Activated CD4-positive, alpha-beta memory T cell treated with anti-CD3 and anti-CD28 coated beads for 36 hours (primary cell): ENCODE measurements at regions not wholly inside any gene's neighbourhood (a gene's known extent, or its start where the extent isn't known, plus 50 kb on each side); places are given as distances from the start of the nearest gene placed in this dataset.
"Not testable (repeated sequence)": the region's sequence is repeated elsewhere in the genome, so short reads cannot be mapped to it uniquely, and the experiment has no call there.

Experiments used
- CTCF ChIA-PET: fragments of 350-600 bp; sonication (Branson Sonifier 250); formaldehyde crosslinking; loops from one replicate; lab custom pipeline; 2021; ENCODE audit warnings: antibody characterized with exemption, inconsistent platforms; lab: Charles Lee
- POLR2A ChIA-PET: fragments of 350-600 bp; sonication (Branson Sonifier 250); formaldehyde crosslinking; loops from one replicate; lab custom pipeline; 2021; ENCODE audit warnings: antibody characterized with exemption; lab: Charles Lee
- DNase-seq: peaks from one replicate; pipeline ENCODE4 v3.0.0-alpha.2; 2020
- H3K27ac Mint-ChIP-seq: one replicate; pipeline ENCODE4 v1.8.0; 2021; ENCODE audit warnings: mixed read lengths
- H3K27me3 Mint-ChIP-seq: one replicate; pipeline ENCODE4 v1.8.0; 2021; ENCODE audit warnings: mixed read lengths
- H3K36me3 Mint-ChIP-seq: one replicate; pipeline ENCODE4 v1.8.0; 2021; ENCODE audit warnings: mixed read lengths
- H3K4me1 Mint-ChIP-seq: one replicate; pipeline ENCODE4 v1.8.0; 2021; ENCODE audit warnings: low read depth, mixed read lengths
- H3K4me3 Mint-ChIP-seq: one replicate; pipeline ENCODE4 v1.8.0; 2021; ENCODE audit warnings: mild to moderate bottlenecking, mixed read lengths
- H3K9me3 Mint-ChIP-seq: one replicate; pipeline ENCODE4 v1.8.0; 2021; ENCODE audit warnings: mixed read lengths
- intact Hi-C: fragments of 100-400 bp; cut with micrococcal nuclease; formaldehyde crosslinking; loops from one replicate; pipeline ENCODE4 v1.15.1; 2023

- Mint-ChIP-seq H3K9me3 (no peaks in the 10 kb centered on the region), H3K4me3 (no peak overlapping the region), H3K27me3 (no peaks in the 10 kb centered on the region), H3K36me3 (no peaks in the 10 kb centered on the region), H3K4me1 (no peaks in the 10 kb centered on the region), H3K27ac (no peak overlapping the region)
- ChIA-PET CTCF (no interaction called here), POLR2A (no interaction called here)
- no peak for DNase-seq
- intact Hi-C loops, result no loop called here
Observed at GRCh38 chr10:20515654-20516053, 381.5 kb downstream of the NEBL start.

DNA sequence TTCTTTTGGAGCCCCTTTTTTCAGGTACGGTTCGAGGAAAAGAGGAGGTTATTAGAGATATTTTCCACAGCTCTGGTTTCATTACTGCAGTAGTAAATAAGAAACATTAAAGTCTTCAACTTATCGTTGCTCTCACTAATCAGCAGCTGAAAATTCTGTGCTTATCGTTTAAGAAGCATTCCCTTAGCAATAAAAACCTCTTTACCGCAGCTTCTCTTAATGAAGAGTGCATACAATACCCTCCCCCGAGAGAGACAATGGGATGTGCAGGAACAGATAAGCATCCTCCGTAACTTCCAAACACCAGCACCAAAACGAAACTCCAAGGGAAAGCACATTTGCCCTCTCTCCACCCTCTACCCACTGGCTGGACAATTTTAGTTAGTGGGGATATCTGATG is 384.5 kb downstream of the NEBL start:
- peaks cover 2% of the 10 kb centered on the region for H3K9me3 Mint-ChIP-seq
- H3K36me3 Mint-ChIP-seq, result no peaks in the 10 kb centered on the region

GRCh38 chr10:20508921-20509320 is 388.2 kb downstream of the NEBL start:
- Mint-ChIP-seq H3K27me3 (no peaks in the 10 kb centered on the region), H3K4me3 (no peak overlapping the region), H3K4me1 (no peaks in the 10 kb centered on the region), H3K36me3 (no peaks in the 10 kb centered on the region), H3K9me3 (peaks cover 4% of the 10 kb centered on the region), H3K27ac (no peak overlapping the region)
- ChIA-PET POLR2A (no interaction called here), CTCF (no interaction called here)
- DNase-seq, result no peak
- intact Hi-C loops, result no loop called here

More for the DNA sequence above, 384.5 kb downstream of the NEBL start:
- Mint-ChIP-seq H3K27me3 (no peaks in the 10 kb centered on the region), H3K4me3 (no peak overlapping the region), H3K27ac (no peak overlapping the region), H3K4me1 (no peaks in the 10 kb centered on the region)
- no peak for DNase-seq
- CTCF ChIA-PET, result no interaction called here
- POLR2A ChIA-PET, result no interaction called here
- intact Hi-C loops, result no loop called here

- Mint-ChIP-seq H3K36me3 (no peaks in the 10 kb centered on the region), H3K27ac (no peak overlapping the region), H3K4me3 (no peak overlapping the region), H3K9me3 (peaks cover 8% of the 10 kb centered on the region), H3K27me3 (no peaks in the 10 kb centered on the region), H3K4me1 (no peaks in the 10 kb centered on the region)
- ChIA-PET CTCF (no interaction called here), POLR2A (no interaction called here)
- intact Hi-C loops, result no loop called here
- no peak for DNase-seq
Observed at GRCh38 chr10:20502903-20503585, 394.1 kb downstream of the NEBL start.

GRCh38 chr10:20494474-20494873 is 402.6 kb downstream of the NEBL start:
- POLR2A ChIA-PET, result no interaction called here
- Mint-ChIP-seq H3K9me3 (peaks cover 19% of the 10 kb centered on the region), H3K27me3 (no peaks in the 10 kb centered on the region), H3K4me1 (no peaks in the 10 kb centered on the region), H3K27ac (no peak overlapping the region), H3K36me3 (no peaks in the 10 kb centered on the region), H3K4me3 (no peak overlapping the region)
- no peak for DNase-seq
- CTCF ChIA-PET, result no interaction called here
- intact Hi-C loops, result no loop called here

DNA sequence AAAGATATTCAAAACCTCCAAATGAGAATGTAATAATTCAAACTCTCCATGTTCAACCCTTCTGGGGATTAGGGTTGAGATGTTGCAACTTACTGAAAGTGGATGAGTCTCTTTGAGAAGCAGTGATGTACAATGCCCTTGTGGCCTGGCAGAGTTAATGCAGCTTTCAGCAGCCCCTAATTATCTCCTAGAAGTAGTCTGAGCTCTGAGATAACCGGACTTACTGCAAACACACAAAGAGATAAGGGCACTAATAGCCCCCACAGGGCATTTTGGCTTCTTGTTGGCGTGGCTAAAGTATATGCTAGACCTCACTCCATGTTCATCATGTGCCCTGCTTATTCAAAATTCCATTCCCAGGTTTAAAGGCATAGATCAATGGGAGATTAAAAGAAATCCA is 404.7 kb downstream of the NEBL start:
- no peak for DNase-seq
- Mint-ChIP-seq H3K4me1 (no peaks in the 10 kb centered on the region), H3K27ac (no peak overlapping the region), H3K36me3 (no peaks in the 10 kb centered on the region), H3K27me3 (no peaks in the 10 kb centered on the region), H3K9me3 (peaks cover 19% of the 10 kb centered on the region), H3K4me3 (no peak overlapping the region)
- ChIA-PET CTCF (no interaction called here), POLR2A (no interaction called here)
- intact Hi-C loops, result no loop called here

GRCh38 chr10:20489961-20490360 is 407.1 kb downstream of the NEBL start:
- ChIA-PET CTCF (no interaction called here), POLR2A (no interaction called here)
- Mint-ChIP-seq H3K4me3 (no peak overlapping the region), H3K27me3 (no peaks in the 10 kb centered on the region), H3K9me3 (peaks cover 21% of the 10 kb centered on the region), H3K4me1 (no peaks in the 10 kb centered on the region), H3K27ac (no peak overlapping the region), H3K36me3 (no peaks in the 10 kb centered on the region)
- DNase-seq, result no peak
- intact Hi-C loops, result no loop called here

- DNase-seq, result no peak
- ChIA-PET CTCF (no interaction called here), POLR2A (no interaction called here)
- peaks cover 11% of the 10 kb centered on the region for H3K9me3 Mint-ChIP-seq
- no peaks in the 10 kb centered on the region for H3K4me1 Mint-ChIP-seq
- H3K27me3 Mint-ChIP-seq, result no peaks in the 10 kb centered on the region
- H3K27ac Mint-ChIP-seq, result no peak overlapping the region
- intact Hi-C loops, result no loop called here
- H3K4me3 Mint-ChIP-seq, result no peak overlapping the region
- H3K36me3 Mint-ChIP-seq, result no peaks in the 10 kb centered on the region
Observed at GRCh38 chr10:20486791-20487190, 410.3 kb downstream of the NEBL start.

DNA sequence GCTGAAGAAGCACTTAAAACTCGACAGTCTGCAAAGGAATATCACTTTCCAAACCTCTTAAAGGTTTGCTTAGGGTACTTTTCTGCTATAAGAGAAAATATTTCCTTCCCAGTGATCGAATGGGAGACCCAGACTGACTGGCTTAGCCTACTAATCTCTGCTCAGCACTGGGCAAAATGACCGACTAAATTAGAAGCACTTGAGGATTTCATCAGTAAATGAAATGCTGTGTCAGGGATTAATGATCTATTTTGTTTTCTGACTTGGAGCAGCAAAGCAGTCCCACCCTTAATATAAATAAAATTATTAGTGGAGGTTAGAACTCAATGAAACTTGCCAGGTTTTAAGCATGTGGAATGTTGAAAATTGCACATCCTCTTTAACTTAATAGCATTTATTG is 411.6 kb downstream of the NEBL start:
- POLR2A ChIA-PET, result no interaction called here

DNA sequence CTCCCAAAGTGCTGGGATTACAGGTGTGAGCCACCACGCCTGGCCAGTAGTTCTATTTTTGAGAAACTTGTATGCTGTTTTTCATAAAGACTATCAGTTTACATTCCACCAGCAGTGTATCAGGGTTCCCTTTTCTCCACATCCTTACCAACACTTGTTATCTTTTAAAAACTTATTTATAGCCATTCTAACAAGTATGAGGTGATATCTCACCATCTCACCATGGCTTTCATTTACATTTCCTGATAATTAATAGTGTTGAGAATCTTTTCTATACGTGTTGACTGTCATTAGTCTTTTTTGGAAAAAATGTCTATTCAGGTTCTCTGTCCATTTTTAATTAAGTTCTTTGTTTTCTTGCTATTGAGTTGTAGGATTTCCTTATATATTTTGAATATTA is 416.1 kb downstream of the NEBL start:
- Mint-ChIP-seq H3K9me3 (peaks cover 5% of the 10 kb centered on the region), H3K27me3 (no peaks in the 10 kb centered on the region), H3K4me1 (no peaks in the 10 kb centered on the region), H3K4me3 (no peak overlapping the region), H3K27ac (no peak overlapping the region), H3K36me3 (no peaks in the 10 kb centered on the region)
- intact Hi-C loops, result no loop called here
- DNase-seq, result no peak
- POLR2A ChIA-PET, result no interaction called here
- CTCF ChIA-PET, result no interaction called here

More for the DNA sequence above, 411.6 kb downstream of the NEBL start:
- CTCF ChIA-PET, result no interaction called here
- peaks cover 12% of the 10 kb centered on the region for H3K9me3 Mint-ChIP-seq
- DNase-seq, result no peak
- H3K4me3 Mint-ChIP-seq, result no peak overlapping the region
- H3K27ac Mint-ChIP-seq, result no peak overlapping the region
- intact Hi-C loops, result no loop called here
- no peaks in the 10 kb centered on the region for H3K4me1 Mint-ChIP-seq
- H3K27me3 Mint-ChIP-seq, result no peaks in the 10 kb centered on the region
- H3K36me3 Mint-ChIP-seq, result no peaks in the 10 kb centered on the region

DNA sequence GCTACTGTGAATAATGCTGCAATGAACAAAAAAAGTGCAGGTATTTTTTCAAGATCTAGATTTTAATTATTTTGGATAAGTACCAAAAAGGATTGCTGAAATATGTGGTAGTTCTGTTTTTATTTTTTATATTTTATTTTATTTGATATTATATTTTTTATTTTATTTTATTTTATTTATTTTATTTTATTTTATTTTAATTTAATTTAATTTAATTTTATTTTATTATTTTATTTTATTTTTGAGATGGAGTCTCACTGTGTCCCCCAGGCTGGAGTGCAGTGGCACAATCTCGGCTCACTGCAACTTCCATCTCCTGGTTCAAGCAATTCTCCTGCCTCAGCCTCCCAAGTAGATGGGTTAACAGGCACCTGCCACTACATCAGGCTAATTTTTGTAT is 416.5 kb downstream of the NEBL start:
- not testable (repeated sequence) for H3K36me3 Mint-ChIP-seq

GRCh38 chr10:20474064-20474463 is 423.0 kb downstream of the NEBL start:
- H3K27ac Mint-ChIP-seq, result no peak overlapping the region
- intact Hi-C loops, result no loop called here
- ChIA-PET CTCF (no interaction called here), POLR2A (no interaction called here)
- H3K36me3 Mint-ChIP-seq, result no peaks in the 10 kb centered on the region
- H3K4me1 Mint-ChIP-seq, result no peaks in the 10 kb centered on the region
- H3K9me3 Mint-ChIP-seq, result peaks cover 8% of the 10 kb centered on the region
- no peak overlapping the region for H3K4me3 Mint-ChIP-seq
- H3K27me3 Mint-ChIP-seq, result no peaks in the 10 kb centered on the region
- DNase-seq, result no peak

More for the DNA sequence above, 416.5 kb downstream of the NEBL start:
- POLR2A ChIA-PET, H3K4me1 Mint-ChIP-seq, H3K27me3 Mint-ChIP-seq, H3K27ac Mint-ChIP-seq, DNase-seq, H3K9me3 Mint-ChIP-seq, intact Hi-C loops, H3K4me3 Mint-ChIP-seq, CTCF ChIA-PET: not testable (repeated sequence)

- H3K9me3 Mint-ChIP-seq, result peaks cover 8% of the 10 kb centered on the region
- no peaks in the 10 kb centered on the region for H3K36me3 Mint-ChIP-seq
- CTCF ChIA-PET, result no interaction called here
- H3K4me1 Mint-ChIP-seq, result no peaks in the 10 kb centered on the region
- intact Hi-C loops, result no loop called here
- no peak overlapping the region for H3K27ac Mint-ChIP-seq
- H3K4me3 Mint-ChIP-seq, result no peak overlapping the region
- no peaks in the 10 kb centered on the region for H3K27me3 Mint-ChIP-seq
- DNase-seq, result no peak
- POLR2A ChIA-PET, result no interaction called here
Observed at GRCh38 chr10:20473023-20473760, 423.9 kb downstream of the NEBL start.
